Progenitor cell of endocrine pancreas (in vitro differentiated cells): ENCODE measurements at regions not wholly inside any gene's neighbourhood (a gene's known extent, or its start where the extent isn't known, plus 50 kb on each side); places are given as distances from the start of the nearest gene placed in this dataset.

Experiments
- DNase-seq: peaks from one replicate; pipeline ENCODE4 v3.0.0; 2021; ENCODE audit warnings: low spot score; ENCODE audit not compliant: unreplicated experiment
- H3K27ac Mint-ChIP-seq: 2 replicates; pipeline ENCODE4 v1.8.0; 2021; ENCODE audit warnings: mild to moderate bottlenecking, moderate library complexity, mixed read lengths
- H3K27me3 Mint-ChIP-seq: 2 replicates; pipeline ENCODE4 v1.8.0; 2021; ENCODE audit warnings: mixed read lengths
- H3K36me3 Mint-ChIP-seq: 2 replicates; pipeline ENCODE4 v1.8.0; 2022; ENCODE audit warnings: mixed read lengths; ENCODE audit not compliant: insufficient read depth
- H3K4me1 Mint-ChIP-seq: 2 replicates; pipeline ENCODE4 v1.8.0; 2021; ENCODE audit warnings: low read depth, mixed read lengths
- H3K4me3 Mint-ChIP-seq: 2 replicates; pipeline ENCODE4 v1.8.0; 2021; ENCODE audit warnings: low read depth, mild to moderate bottlenecking, moderate library complexity, mixed read lengths
- H3K9me3 Mint-ChIP-seq: 2 replicates; pipeline ENCODE4 v1.8.0; 2021; ENCODE audit warnings: low read depth, mixed read lengths
- TF ChIP-seq, protein P1 (sequence below): fragments of 200-600 bp; sonication (generic); IDR thresholded peaks from one replicate; pipeline ENCODE4 v1.5.0; 2021; ENCODE audit warnings: antibody characterized with exemption, mild to moderate bottlenecking; ENCODE audit not compliant: unreplicated experiment

DNA sequence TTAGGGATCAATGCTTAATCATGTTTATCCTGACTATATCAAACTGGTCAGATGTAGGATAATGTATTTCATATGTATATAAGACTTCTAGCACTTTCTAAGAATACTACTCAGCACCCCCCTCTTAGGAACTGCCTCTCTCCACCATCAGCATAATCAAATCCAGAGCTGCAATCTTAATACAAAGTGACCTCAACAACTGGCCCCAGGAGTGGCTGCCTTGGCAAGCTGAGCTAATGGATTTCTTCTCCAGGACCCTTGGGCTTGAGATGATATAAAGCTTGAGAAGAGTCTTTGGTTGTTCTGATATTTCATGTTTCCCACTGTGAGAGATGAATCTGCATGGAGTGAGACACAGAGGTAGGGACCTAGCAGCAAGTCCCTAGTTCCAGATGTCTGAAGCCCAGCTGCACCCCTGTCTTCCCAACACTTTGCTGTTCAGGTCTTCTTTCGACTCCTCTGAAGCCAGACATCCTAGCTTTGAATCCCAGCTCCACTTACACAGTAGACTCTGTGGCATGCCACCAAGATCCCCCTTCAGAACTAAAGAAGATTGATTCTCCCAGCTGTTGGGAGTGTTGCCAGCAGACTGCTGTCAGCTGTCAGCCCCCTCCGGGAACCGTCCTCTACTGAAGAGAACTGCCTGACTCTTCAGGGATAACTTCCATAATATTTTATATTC, 309.3 kb upstream of the UBE2E2 start:
- H3K9me3 Mint-ChIP-seq, result no peaks in the 10 kb centered on the region

DNA sequence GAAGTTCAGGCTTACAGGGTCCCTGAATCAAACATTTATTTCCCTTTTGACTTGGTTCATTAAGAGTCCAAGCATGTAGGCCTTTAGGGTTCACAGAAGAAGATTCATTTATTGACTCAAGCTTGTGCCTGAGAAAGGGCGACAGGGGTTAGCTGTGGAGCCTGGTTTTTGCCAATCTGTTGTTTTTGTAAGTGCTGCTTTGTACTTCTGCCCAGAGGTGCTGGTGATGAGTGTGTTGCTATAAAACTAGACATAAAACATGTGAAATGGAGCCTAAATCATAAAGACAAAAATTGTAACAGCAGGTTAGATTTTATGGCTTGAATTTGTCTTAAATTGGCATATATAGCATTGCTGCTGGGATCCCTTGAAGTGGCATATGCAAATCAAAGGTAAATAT, 308.3 kb upstream of the UBE2E2 start:
- no peaks in the 10 kb centered on the region for H3K36me3 Mint-ChIP-seq

More for the DNA sequence above, 309.3 kb upstream of the UBE2E2 start:
- TF ChIP-seq, protein P1, sequence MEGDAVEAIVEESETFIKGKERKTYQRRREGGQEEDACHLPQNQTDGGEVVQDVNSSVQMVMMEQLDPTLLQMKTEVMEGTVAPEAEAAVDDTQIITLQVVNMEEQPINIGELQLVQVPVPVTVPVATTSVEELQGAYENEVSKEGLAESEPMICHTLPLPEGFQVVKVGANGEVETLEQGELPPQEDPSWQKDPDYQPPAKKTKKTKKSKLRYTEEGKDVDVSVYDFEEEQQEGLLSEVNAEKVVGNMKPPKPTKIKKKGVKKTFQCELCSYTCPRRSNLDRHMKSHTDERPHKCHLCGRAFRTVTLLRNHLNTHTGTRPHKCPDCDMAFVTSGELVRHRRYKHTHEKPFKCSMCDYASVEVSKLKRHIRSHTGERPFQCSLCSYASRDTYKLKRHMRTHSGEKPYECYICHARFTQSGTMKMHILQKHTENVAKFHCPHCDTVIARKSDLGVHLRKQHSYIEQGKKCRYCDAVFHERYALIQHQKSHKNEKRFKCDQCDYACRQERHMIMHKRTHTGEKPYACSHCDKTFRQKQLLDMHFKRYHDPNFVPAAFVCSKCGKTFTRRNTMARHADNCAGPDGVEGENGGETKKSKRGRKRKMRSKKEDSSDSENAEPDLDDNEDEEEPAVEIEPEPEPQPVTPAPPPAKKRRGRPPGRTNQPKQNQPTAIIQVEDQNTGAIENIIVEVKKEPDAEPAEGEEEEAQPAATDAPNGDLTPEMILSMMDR, result no peak
- no peaks in the 10 kb centered on the region for H3K4me1 Mint-ChIP-seq
- no peaks in the 10 kb centered on the region for H3K36me3 Mint-ChIP-seq
- DNase-seq, result no peak
- H3K4me3 Mint-ChIP-seq, result no peak overlapping the region
- H3K27me3 Mint-ChIP-seq, result peaks cover 10% of the 10 kb centered on the region
- H3K27ac Mint-ChIP-seq, result no peak overlapping the region

DNA sequence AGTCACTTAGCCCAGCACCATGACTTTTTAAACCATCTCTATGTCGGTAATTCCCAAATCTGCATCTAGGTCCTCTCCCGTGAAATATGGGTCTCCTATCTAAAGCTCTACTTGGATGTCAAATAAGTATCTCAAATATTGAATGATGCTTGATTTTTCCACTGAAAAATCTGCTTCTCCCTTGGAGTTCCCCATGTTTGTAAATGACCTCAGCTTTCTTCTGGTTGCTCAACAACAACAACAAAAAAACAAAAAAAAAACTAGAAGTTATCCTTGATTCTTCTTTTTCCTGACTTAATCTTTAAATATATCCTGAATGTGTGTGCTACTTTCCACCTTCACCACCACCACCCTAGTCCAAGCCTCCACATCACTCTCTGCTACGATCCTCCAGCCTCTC, 307.5 kb upstream of the UBE2E2 start:
- TF ChIP-seq, protein P1, result no peak
- no peaks in the 10 kb centered on the region for H3K4me1 Mint-ChIP-seq
- no peaks in the 10 kb centered on the region for H3K36me3 Mint-ChIP-seq
- H3K27ac Mint-ChIP-seq, result no peak overlapping the region
- peaks cover 10% of the 10 kb centered on the region for H3K27me3 Mint-ChIP-seq
- DNase-seq, result no peak
- H3K9me3 Mint-ChIP-seq, result peaks cover under 1% of the 10 kb centered on the region
- no peak overlapping the region for H3K4me3 Mint-ChIP-seq

More for the DNA sequence above, 308.3 kb upstream of the UBE2E2 start:
- Mint-ChIP-seq H3K9me3 (no peaks in the 10 kb centered on the region), H3K4me3 (no peak overlapping the region), H3K27ac (no peak overlapping the region), H3K27me3 (peaks cover 10% of the 10 kb centered on the region), H3K4me1 (no peaks in the 10 kb centered on the region)
- TF ChIP-seq, protein P1, result no peak
- DNase-seq, result no peak

DNA sequence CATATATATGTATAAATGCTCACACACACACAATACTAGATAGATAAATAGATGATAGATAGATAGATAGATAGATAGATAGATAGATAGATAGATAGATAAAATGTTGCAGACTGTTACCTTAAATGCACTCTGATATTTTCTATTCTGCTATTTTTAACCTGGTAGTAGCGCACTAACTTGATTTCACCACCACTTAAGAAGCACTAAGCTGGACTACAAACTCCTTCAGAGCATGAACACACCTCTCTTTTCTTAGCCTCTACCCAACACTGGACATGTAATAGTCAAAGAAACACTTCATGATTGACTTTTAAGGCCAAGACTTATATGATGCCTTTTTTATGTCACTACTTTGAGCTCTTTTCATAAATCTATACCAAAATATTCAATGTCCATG, 304.6 kb upstream of the UBE2E2 start:
- Mint-ChIP-seq H3K36me3 (no peaks in the 10 kb centered on the region), H3K9me3 (peaks cover 8% of the 10 kb centered on the region), H3K27ac (no peak overlapping the region), H3K4me3 (no peak overlapping the region), H3K27me3 (peaks cover 3% of the 10 kb centered on the region), H3K4me1 (no peaks in the 10 kb centered on the region)
- DNase-seq, result no peak
- TF ChIP-seq, protein P1, result no peak

DNA sequence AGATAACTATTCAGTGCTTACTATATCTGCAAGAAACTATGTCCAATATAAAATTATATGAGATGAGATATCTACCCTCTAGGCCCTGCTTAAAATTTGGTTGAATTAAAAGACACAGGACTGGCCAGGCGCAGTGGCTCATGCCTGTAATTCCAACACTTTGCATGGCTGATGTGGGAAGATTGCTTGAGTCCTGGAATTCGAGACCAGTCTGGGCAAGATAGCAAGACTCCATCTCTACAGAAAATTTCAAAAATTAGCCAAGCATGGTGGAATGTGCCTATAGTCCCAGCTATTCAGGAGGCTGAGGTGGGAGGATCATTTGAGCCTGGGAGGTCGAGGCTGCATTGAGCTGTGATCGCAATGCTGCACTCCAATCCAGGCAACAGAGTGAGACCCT, 303.7 kb upstream of the UBE2E2 start:
- no peak overlapping the region for H3K27ac Mint-ChIP-seq

More for the DNA sequence above, 303.7 kb upstream of the UBE2E2 start:
- peaks cover 8% of the 10 kb centered on the region for H3K9me3 Mint-ChIP-seq
- TF ChIP-seq, protein P1, result no peak
- no peaks in the 10 kb centered on the region for H3K4me1 Mint-ChIP-seq
- H3K36me3 Mint-ChIP-seq, result no peaks in the 10 kb centered on the region
- H3K27me3 Mint-ChIP-seq, result no peaks in the 10 kb centered on the region
- H3K4me3 Mint-ChIP-seq, result no peak overlapping the region
- DNase-seq, result no peak
